Liver (tissue), 2 donors: ENCODE measurements at regions not wholly inside any gene's neighbourhood (a gene's known extent, or its start where the extent isn't known, plus 50 kb on each side); places are given as distances from the start of the nearest gene placed in this dataset.

Experiments
- HNF4G ChIP-seq: IDR thresholded peaks from 2 replicates; pipeline ENCODE4 v1.6.1; 2016; ENCODE audit warnings: antibody characterized with exemption
- JUND ChIP-seq, 2 donors: IDR thresholded peaks; 2 replicates each; pipeline ENCODE4 v1.6.1; 2016; ENCODE audit warnings: antibody characterized with exemption in 2 of 2
- RAD21 ChIP-seq, 2 donors: IDR thresholded peaks; 2 replicates each; pipeline ENCODE4 v1.6.1; 2016; ENCODE audit warnings: antibody characterized with exemption in 2 of 2, mild to moderate bottlenecking in 2 of 2
- SP1 ChIP-seq: IDR thresholded peaks from 2 replicates; pipeline ENCODE4 v1.6.1; 2018; ENCODE audit warnings: antibody characterized with exemption, mild to moderate bottlenecking
- donor health status: healthy.

- TF ChIP-seq RAD21 (IDR thresholded peaks at IDR 0.05) (no peak), HNF4G (no peak), SP1 (no peak), JUND (IDR thresholded peaks at IDR 0.05) (no peak)
These were observed 258.9 kb downstream of the PTBP2 start for GRCh38 chr1:96980448-96980847.
